Neural progenitor cell (in vitro differentiated cells): ENCODE measurements at regions not wholly inside any gene's neighbourhood (a gene's known extent, or its start where the extent isn't known, plus 50 kb on each side); places are given as distances from the start of the nearest gene placed in this dataset.
A peak's percentile ranks its signal among the peaks of the same experiment; 100 is the strongest.

Experiments used
- DNase-seq: peaks from one replicate; pipeline ENCODE4 v3.0.0-alpha.2; 2016; ENCODE audit warnings: low spot score
- H2AFZ ChIP-seq: fragments of 200-600 bp; sonication (generic); replicated peaks from 2 replicates; pipeline ENCODE4 v1.6.1; 2016; ENCODE audit warnings: antibody characterized with exemption
- H3F3A ChIP-seq: fragments of 200-600 bp; sonication (generic); 2 replicates; pipeline ENCODE4 v1.6.1; 2016; ENCODE audit warnings: antibody characterized with exemption, low read depth
- H3K27ac ChIP-seq: fragments of 200-600 bp; sonication (generic); 2 replicates; pipeline ENCODE4 v1.5.1; 2016; ENCODE audit warnings: mild to moderate bottlenecking
- H3K27me3 ChIP-seq: fragments of 200-600 bp; sonication (generic); 2 replicates; pipeline ENCODE4 v1.6.1; 2016; ENCODE audit warnings: mild to moderate bottlenecking, moderate library complexity
- H3K36me3 ChIP-seq: fragments of 200-600 bp; sonication (generic); 2 replicates; pipeline ENCODE4 v1.5.1; 2016
- H3K4me1 ChIP-seq: fragments of 200-600 bp; sonication (generic); 2 replicates; pipeline ENCODE4 v1.6.1; 2016; ENCODE audit warnings: mixed run types
- H3K4me2 ChIP-seq: fragments of 200-600 bp; sonication (generic); 2 replicates; pipeline ENCODE4 v1.6.1; 2016
- H3K4me3 ChIP-seq: fragments of 200-600 bp; sonication (generic); 2 replicates; pipeline ENCODE4 v1.5.1; 2016
- H3K79me2 ChIP-seq: fragments of 200-600 bp; sonication (generic); 2 replicates; pipeline ENCODE4 v1.6.1; 2016; ENCODE audit warnings: low read depth
- H3K9ac ChIP-seq: fragments of 200-600 bp; sonication (generic); 2 replicates; pipeline ENCODE4 v1.6.1; 2016
- H3K9me3 ChIP-seq: fragments of 200-600 bp; sonication (generic); 2 replicates; pipeline ENCODE4 v1.5.1; 2016; ENCODE audit warnings: low read depth
- H4K20me1 ChIP-seq: fragments of 200-600 bp; sonication (generic); 2 replicates; pipeline ENCODE4 v1.6.1; 2016; ENCODE audit warnings: low read depth
- H3K27ac Mint-ChIP-seq: 3 replicates; pipeline ENCODE4 v1.8.0; 2021; ENCODE audit warnings: mixed read lengths
- H3K27me3 Mint-ChIP-seq: 2 replicates; pipeline ENCODE4 v1.8.0; 2022; ENCODE audit warnings: low read depth, mild to moderate bottlenecking, inconsistent platforms, moderate library complexity, mixed read lengths; ENCODE audit not compliant: insufficient read depth
- H3K36me3 Mint-ChIP-seq: 3 replicates; pipeline ENCODE4 v1.8.0; 2021; ENCODE audit warnings: mixed read lengths
- H3K4me1 Mint-ChIP-seq: 3 replicates; pipeline ENCODE4 v1.8.0; 2021; ENCODE audit warnings: mixed read lengths
- H3K4me3 Mint-ChIP-seq: 3 replicates; pipeline ENCODE4 v1.8.0; 2021; ENCODE audit warnings: mild to moderate bottlenecking, moderate library complexity, mixed read lengths
- H3K9me3 Mint-ChIP-seq: 3 replicates; pipeline ENCODE4 v1.8.0; 2020; ENCODE audit warnings: mixed read lengths
- CTCF ChIP-seq: fragments of 200-600 bp; sonication (generic); IDR thresholded peaks from 2 replicates; pipeline ENCODE4 v1.5.1; 2017; ENCODE audit warnings: antibody characterized with exemption, mild to moderate bottlenecking
- EZH2 ChIP-seq: fragments of 200-600 bp; sonication (generic); IDR thresholded peaks from 2 replicates; pipeline ENCODE4 v1.6.1; 2017; ENCODE audit warnings: antibody characterized with exemption, mild to moderate bottlenecking, moderate library complexity
- EZH2phosphoT487 ChIP-seq: fragments of 200-600 bp; sonication (generic); IDR thresholded peaks from 2 replicates; pipeline ENCODE4 v1.6.1; 2017; ENCODE audit warnings: antibody characterized with exemption

GRCh38 chr3:11721479-11721878 is 77.8 kb upstream of the VGLL4 start:
- Histone ChIP-seq H3K9ac (no peak overlapping the region), H3K36me3 (no peaks in the 10 kb centered on the region), H3K4me2 (no peak overlapping the region), H3F3A (peaks cover 39% of the 10 kb centered on the region), H3K9me3 (no peaks in the 10 kb centered on the region), H3K79me2 (peaks cover 21% of the 10 kb centered on the region), H3K4me3 (no peak overlapping the region), H3K4me1 (peaks cover 19% of the 10 kb centered on the region), H2AFZ (no peak overlapping the region), H4K20me1 (no peaks in the 10 kb centered on the region), H3K27ac (no peak overlapping the region), H3K27me3 (peaks cover 44% of the 10 kb centered on the region)
- Mint-ChIP-seq H3K9me3 (no peaks in the 10 kb centered on the region), H3K36me3 (no peaks in the 10 kb centered on the region), H3K4me3 (peak overlapping the region; percentile 87), H3K4me1 (peaks cover 25% of the 10 kb centered on the region), H3K27me3 (peaks cover 36% of the 10 kb centered on the region), H3K27ac (no peak overlapping the region)
- TF ChIP-seq EZH2 (no peak), EZH2phosphoT487 (no peak), CTCF (no peak)
- no peak for DNase-seq

- no peaks in the 10 kb centered on the region for H3K9me3 ChIP-seq
- H3F3A ChIP-seq: peaks cover 39% of the 10 kb centered on the region
- H3K36me3 ChIP-seq: no peaks in the 10 kb centered on the region
- peak overlapping the region; percentile 86 for H3K4me2 ChIP-seq
- no peaks in the 10 kb centered on the region for H4K20me1 ChIP-seq
- Mint-ChIP-seq H3K4me3 (peak overlapping the region; percentile 87), H3K27me3 (peaks cover 34% of the 10 kb centered on the region), H3K27ac (no peak overlapping the region), H3K9me3 (no peaks in the 10 kb centered on the region), H3K4me1 (peaks cover 25% of the 10 kb centered on the region), H3K36me3 (no peaks in the 10 kb centered on the region)
- TF ChIP-seq CTCF: no peak
- no peak for TF ChIP-seq EZH2
- TF ChIP-seq EZH2phosphoT487: no peak
- no peak overlapping the region for H3K9ac ChIP-seq
- H3K79me2 ChIP-seq: peaks cover 22% of the 10 kb centered on the region
- peak; percentile 56 for DNase-seq
- peaks cover 19% of the 10 kb centered on the region for H3K4me1 ChIP-seq
- peaks cover 40% of the 10 kb centered on the region for H3K27me3 ChIP-seq
- no peak overlapping the region for H3K27ac ChIP-seq
- peak overlapping the region; percentile 76 for H3K4me3 ChIP-seq
- H2AFZ ChIP-seq: peak overlapping the region; percentile 98
These were observed 77.2 kb upstream of the VGLL4 start for GRCh38 chr3:11720917-11721411.

GRCh38 chr3:11720304-11720898 is 76.7 kb upstream of the VGLL4 start:
- Histone ChIP-seq H3K79me2 (peaks cover 25% of the 10 kb centered on the region), H3K27ac (no peak overlapping the region), H3K9ac (no peak overlapping the region), H4K20me1 (no peaks in the 10 kb centered on the region), H3F3A (peaks cover 39% of the 10 kb centered on the region), H3K27me3 (peaks cover 34% of the 10 kb centered on the region), H3K36me3 (no peaks in the 10 kb centered on the region), H3K4me1 (peaks cover 19% of the 10 kb centered on the region), H3K4me3 (peak overlapping the region; percentile 76), H3K9me3 (no peaks in the 10 kb centered on the region), H2AFZ (peak overlapping the region; percentile 98), H3K4me2 (peak overlapping the region; percentile 86)
- peaks cover 30% of the 10 kb centered on the region for H3K27me3 Mint-ChIP-seq
- H3K9me3 Mint-ChIP-seq: no peaks in the 10 kb centered on the region
- TF ChIP-seq EZH2phosphoT487 (peak; percentile 69), EZH2 (no peak)
- H3K4me3 Mint-ChIP-seq: peak overlapping the region; percentile 87
- DNase-seq: peak; percentile 77
- no peaks in the 10 kb centered on the region for H3K36me3 Mint-ChIP-seq
- H3K4me1 Mint-ChIP-seq: peaks cover 25% of the 10 kb centered on the region
- no peak overlapping the region for H3K27ac Mint-ChIP-seq
